ENCODE measurements at regions not wholly inside any gene's neighbourhood (a gene's known extent, or its start where the extent isn't known, plus 50 kb on each side); places are given as distances from the start of the nearest gene placed in this dataset.
A peak's percentile ranks its signal among the peaks of the same experiment; 100 is the strongest.

DNA sequence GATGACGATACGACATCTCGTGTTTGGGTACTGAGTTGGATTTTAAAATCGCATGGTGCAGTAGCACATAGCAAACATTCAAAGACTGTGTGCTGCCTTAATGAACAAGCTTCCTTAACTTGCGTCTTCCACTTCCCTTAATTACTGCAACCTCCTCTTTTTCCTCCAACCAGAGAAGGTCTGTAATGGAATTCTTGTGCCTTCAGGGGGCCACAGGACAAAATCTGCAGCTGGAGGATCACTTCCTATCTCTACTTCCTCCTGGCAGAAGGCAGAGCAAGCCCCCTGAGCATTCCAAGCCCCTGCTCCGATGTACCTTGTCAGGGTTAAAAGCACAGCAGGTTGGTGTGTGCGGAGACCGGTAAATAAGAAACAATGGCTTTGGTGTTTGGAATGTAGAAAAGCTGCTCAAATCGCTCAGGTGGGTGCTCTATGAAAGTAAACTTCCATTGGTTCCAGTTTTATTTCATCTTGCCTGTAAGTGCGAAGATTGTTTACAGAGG lies 151.3 kb upstream of the UQCRFS1 start:
- no peak overlapping the region for H3K27ac ChIP-seq (ENCODE audit: low read length in 2 of 2)
- intact Hi-C loops (cut with micrococcal nuclease): no loop called here
- ATAC-seq (ENCODE audit: low read depth): no peak
- ChIA-PET POLR2A (no interaction called here), CTCF (no interaction called here)
- no peaks in the 10 kb centered on the region for H3K79me2 ChIP-seq (ENCODE audit: control insufficient read depth, insufficient read depth, low read length)
- H3K4me3 Mint-ChIP-seq: no peak overlapping the region
- H3K4me1 ChIP-seq (ENCODE audit: control insufficient read depth in 2 of 2, insufficient read depth in 2 of 2, low read length in 2 of 2): no peaks in the 10 kb centered on the region
- no peak for TF ChIP-seq EZH2 (IDR thresholded peaks at IDR 0.05; ENCODE audit: borderline replicate concordance, insufficient read depth, low read depth, low read length, poor library complexity, severe bottlenecking)
- TF ChIP-seq, protein P1, sequence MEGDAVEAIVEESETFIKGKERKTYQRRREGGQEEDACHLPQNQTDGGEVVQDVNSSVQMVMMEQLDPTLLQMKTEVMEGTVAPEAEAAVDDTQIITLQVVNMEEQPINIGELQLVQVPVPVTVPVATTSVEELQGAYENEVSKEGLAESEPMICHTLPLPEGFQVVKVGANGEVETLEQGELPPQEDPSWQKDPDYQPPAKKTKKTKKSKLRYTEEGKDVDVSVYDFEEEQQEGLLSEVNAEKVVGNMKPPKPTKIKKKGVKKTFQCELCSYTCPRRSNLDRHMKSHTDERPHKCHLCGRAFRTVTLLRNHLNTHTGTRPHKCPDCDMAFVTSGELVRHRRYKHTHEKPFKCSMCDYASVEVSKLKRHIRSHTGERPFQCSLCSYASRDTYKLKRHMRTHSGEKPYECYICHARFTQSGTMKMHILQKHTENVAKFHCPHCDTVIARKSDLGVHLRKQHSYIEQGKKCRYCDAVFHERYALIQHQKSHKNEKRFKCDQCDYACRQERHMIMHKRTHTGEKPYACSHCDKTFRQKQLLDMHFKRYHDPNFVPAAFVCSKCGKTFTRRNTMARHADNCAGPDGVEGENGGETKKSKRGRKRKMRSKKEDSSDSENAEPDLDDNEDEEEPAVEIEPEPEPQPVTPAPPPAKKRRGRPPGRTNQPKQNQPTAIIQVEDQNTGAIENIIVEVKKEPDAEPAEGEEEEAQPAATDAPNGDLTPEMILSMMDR (IDR thresholded peaks at IDR 0.05): no peak
- H3K27me3 ChIP-seq (replicated peaks in 1 of 4; ENCODE audit: control extremely low read depth in 1 of 4, control insufficient read depth in 3 of 4, insufficient read depth in 4 of 4, low read length in 3 of 4): no peaks in the 10 kb centered on the region
- H3K4me3 ChIP-seq (ENCODE audit: control extremely low read depth in 1 of 5, extremely low read depth in 1 of 5, insufficient read depth in 1 of 5, low read depth in 2 of 5, low read length in 4 of 5): no peak overlapping the region
- no peaks in the 10 kb centered on the region for H4K20me1 ChIP-seq (ENCODE audit: control insufficient read depth, insufficient read depth, low read length, poor library complexity, severe bottlenecking)
- H3K27me3 Mint-ChIP-seq: no peaks in the 10 kb centered on the region
- H3K9me3 ChIP-seq (ENCODE audit: control extremely low read depth in 1 of 3, control insufficient read depth in 2 of 3, insufficient read depth in 1 of 3, low read length in 2 of 3): no peaks in the 10 kb centered on the region
- peaks cover 4% of the 10 kb centered on the region for H3K9me3 Mint-ChIP-seq (ENCODE audit: insufficient read depth)
- H3K27ac Mint-ChIP-seq: no peak overlapping the region
- no peak for DNase-seq
- no peaks in the 10 kb centered on the region for H3K4me1 Mint-ChIP-seq
- H3K36me3 ChIP-seq (replicated peaks in 1 of 2; ENCODE audit: control extremely low read depth in 1 of 2, control insufficient read depth in 1 of 2, extremely low read depth in 1 of 2, insufficient read depth in 2 of 2, low read length in 1 of 2): no peaks in the 10 kb centered on the region
- H3K4me2 ChIP-seq (replicated peaks; ENCODE audit: low read depth, low read length, poor library complexity, severe bottlenecking): no peak overlapping the region
- H2AFZ ChIP-seq (ENCODE audit: insufficient read depth, low read depth, low read length, poor library complexity, severe bottlenecking): no peak overlapping the region
- WGBS (ENCODE audit: insufficient coverage): 47% methylated on average over 4 of the region's 10 CpGs
- no peak overlapping the region for H3K9ac ChIP-seq (ENCODE audit: low read length)

DNA sequence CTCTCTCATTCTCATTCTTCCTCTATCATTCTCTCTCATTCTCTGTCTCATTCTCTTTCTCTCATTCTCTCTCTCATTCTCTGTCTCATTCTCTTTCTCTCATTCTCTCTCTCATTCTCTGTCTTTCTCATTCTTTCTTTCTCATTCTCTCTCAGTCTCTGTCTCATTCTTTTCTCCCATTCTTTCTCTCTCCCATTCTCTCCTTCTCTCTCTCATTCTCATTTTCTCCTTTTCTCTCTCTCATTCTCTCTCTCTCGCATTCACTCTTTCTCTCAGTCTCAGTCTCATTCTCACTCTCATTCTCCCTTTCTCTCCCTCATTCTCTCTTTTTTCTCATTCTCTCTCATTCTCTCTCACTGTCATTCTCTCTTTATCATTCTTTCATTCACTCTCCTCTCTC lies 152.0 kb upstream of the UQCRFS1 start:
- H3K27ac ChIP-seq (ENCODE audit: low read length in 2 of 2): no peak overlapping the region
- no peaks in the 10 kb centered on the region for H3K79me2 ChIP-seq (ENCODE audit: control insufficient read depth, insufficient read depth, low read length)
- no peak overlapping the region for H2AFZ ChIP-seq (ENCODE audit: insufficient read depth, low read depth, low read length, poor library complexity, severe bottlenecking)
- no peak for DNase-seq
- Mint-ChIP-seq H3K4me1 (no peaks in the 10 kb centered on the region), H3K4me3 (no peak overlapping the region), H3K9me3 (ENCODE audit: insufficient read depth) (peaks cover 4% of the 10 kb centered on the region), H3K27ac (no peak overlapping the region), H3K27me3 (no peaks in the 10 kb centered on the region)
- no peak overlapping the region for H3K4me3 ChIP-seq (ENCODE audit: control extremely low read depth in 1 of 5, extremely low read depth in 1 of 5, insufficient read depth in 1 of 5, low read depth in 2 of 5, low read length in 4 of 5)
- intact Hi-C loops (cut with micrococcal nuclease): no loop called here
- no peak overlapping the region for H3K4me2 ChIP-seq (replicated peaks; ENCODE audit: low read depth, low read length, poor library complexity, severe bottlenecking)
- H4K20me1 ChIP-seq (ENCODE audit: control insufficient read depth, insufficient read depth, low read length, poor library complexity, severe bottlenecking): no peaks in the 10 kb centered on the region
- no peaks in the 10 kb centered on the region for H3K36me3 ChIP-seq (replicated peaks in 1 of 2; ENCODE audit: control extremely low read depth in 1 of 2, control insufficient read depth in 1 of 2, extremely low read depth in 1 of 2, insufficient read depth in 2 of 2, low read length in 1 of 2)
- H3K9me3 ChIP-seq (ENCODE audit: control extremely low read depth in 1 of 3, control insufficient read depth in 2 of 3, insufficient read depth in 1 of 3, low read length in 2 of 3): no peaks in the 10 kb centered on the region
- POLR2A ChIA-PET: no interaction called here
- no peak for ATAC-seq (ENCODE audit: low read depth)
- H3K9ac ChIP-seq (ENCODE audit: low read length): no peak overlapping the region
- CTCF ChIA-PET: no interaction called here
- TF ChIP-seq EZH2 (IDR thresholded peaks at IDR 0.05; ENCODE audit: borderline replicate concordance, insufficient read depth, low read depth, low read length, poor library complexity, severe bottlenecking): no peak
- TF ChIP-seq, protein P1 (IDR thresholded peaks at IDR 0.05): peak; percentile 43
- no peaks in the 10 kb centered on the region for H3K27me3 ChIP-seq (replicated peaks in 1 of 4; ENCODE audit: control extremely low read depth in 1 of 4, control insufficient read depth in 3 of 4, insufficient read depth in 4 of 4, low read length in 3 of 4)
- no peaks in the 10 kb centered on the region for H3K4me1 ChIP-seq (ENCODE audit: control insufficient read depth in 2 of 2, insufficient read depth in 2 of 2, low read length in 2 of 2)
- 100% methylated on average over 1 of the region's 1 CpG for WGBS (ENCODE audit: insufficient coverage)
